CD4-positive, alpha-beta T cell (primary cell): ENCODE measurements at regions not wholly inside any gene's neighbourhood (a gene's known extent, or its start where the extent isn't known, plus 50 kb on each side); places are given as distances from the start of the nearest gene placed in this dataset.
"Not testable (repeated sequence)": the region's sequence is repeated elsewhere in the genome, so short reads cannot be mapped to it uniquely, and the experiment has no call there.

Source experiments
- ATAC-seq: fragments of 200-7000 bp; cut with Tn5 transposase; one replicate; pipeline ENCODE4 v1.10.0; 2022; ENCODE audit warnings: mild to moderate bottlenecking; ENCODE audit not compliant: poor library complexity
- CTCF ChIA-PET: fragments of 350-600 bp; sonication (Branson Sonifier 250); formaldehyde crosslinking; loops from one replicate; lab custom pipeline; 2021; ENCODE audit warnings: antibody characterized with exemption, inconsistent platforms; lab: Charles Lee
- POLR2A ChIA-PET: fragments of 350-600 bp; sonication (Branson Sonifier 250); formaldehyde crosslinking; loops from one replicate; lab custom pipeline; 2021; ENCODE audit warnings: antibody characterized with exemption, inconsistent platforms; lab: Charles Lee
- DNase-seq, 14 experiments: peaks; one replicate each; pipeline ENCODE4 v3.0.0-alpha.2; 2013 to 2020; ENCODE audit warnings: mixed read lengths in 2 of 14
- H3K27ac ChIP-seq, 2 donors: one replicate each; pipeline versions ENCODE4 v1.5.1 to v1.7.0; 2013; ENCODE audit warnings: low read length in 2 of 2, low read depth in 1 of 2, mild to moderate bottlenecking in 1 of 2
- H3K27me3 ChIP-seq, 2 experiments: 1 replicate in 1 of 2; 2 replicates in 1 of 2; pipeline versions ENCODE4 v1.6.1 to v1.7.0; 2013; ENCODE audit warnings: low read length in 2 of 2, control low read depth in 1 of 2, mild to moderate bottlenecking in 1 of 2, moderate library complexity in 1 of 2; ENCODE audit not compliant: insufficient read depth in 2 of 2, control insufficient read depth in 1 of 2
- H3K36me3 ChIP-seq: one replicate; pipeline ENCODE4 v1.6.1; 2013; ENCODE audit warnings: low read length, control low read depth; ENCODE audit not compliant: insufficient read depth
- H3K4me1 ChIP-seq: one replicate; pipeline ENCODE4 v1.6.1; 2013; ENCODE audit warnings: low read length, control low read depth; ENCODE audit not compliant: insufficient read depth
- H3K4me3 ChIP-seq: one replicate; pipeline ENCODE4 v1.5.1; 2013; ENCODE audit warnings: mild to moderate bottlenecking, low read length, moderate library complexity
- H3K9me3 ChIP-seq, 2 experiments: 1 replicate in 1 of 2; 2 replicates in 1 of 2; pipeline versions ENCODE4 v1.6.1 to v1.7.0; 2013; ENCODE audit warnings: low read length in 2 of 2, mild to moderate bottlenecking in 2 of 2, control low read depth in 1 of 2, moderate library complexity in 1 of 2; ENCODE audit not compliant: control insufficient read depth in 1 of 2, insufficient read depth in 1 of 2
- H3K27ac Mint-ChIP-seq: one replicate; pipeline ENCODE4 v1.8.0; 2020; ENCODE audit warnings: mixed read lengths
- H3K27me3 Mint-ChIP-seq: one replicate; pipeline ENCODE4 v1.8.0; 2021; ENCODE audit warnings: mixed read lengths
- H3K36me3 Mint-ChIP-seq: one replicate; pipeline ENCODE4 v1.8.0; 2021; ENCODE audit warnings: low read depth, mixed read lengths
- H3K4me1 Mint-ChIP-seq: one replicate; pipeline ENCODE4 v1.8.0; 2021; ENCODE audit warnings: low read depth, mixed read lengths
- H3K4me3 Mint-ChIP-seq: one replicate; pipeline ENCODE4 v1.8.0; 2020; ENCODE audit warnings: mild to moderate bottlenecking, mixed read lengths
- H3K9me3 Mint-ChIP-seq: one replicate; pipeline ENCODE4 v1.8.0; 2020; ENCODE audit warnings: mixed read lengths
- CTCF ChIP-seq: fragments of 200-600 bp; IDR thresholded peaks from one replicate; pipeline ENCODE4 v1.8.0; 2022; ENCODE audit warnings: antibody characterized with exemption, mild to moderate bottlenecking
- intact Hi-C, 2 experiments: fragments of 100-400 bp; cut with DNase I in 1 of 2; cut with micrococcal nuclease in 1 of 2; formaldehyde crosslinking; loops; one replicate each; pipeline versions ENCODE4 v1.15.1 to v1.9.0; 2023 to 2025; cut with DNase I, micrococcal nuclease

GRCh38 chr20:48445827-48446226 is 382.0 kb downstream of the PREX1 start:
- POLR2A ChIA-PET: no interaction called here
- H3K9me3 Mint-ChIP-seq: peaks cover 16% of the 10 kb centered on the region
- intact Hi-C loops: no loop called here

DNA sequence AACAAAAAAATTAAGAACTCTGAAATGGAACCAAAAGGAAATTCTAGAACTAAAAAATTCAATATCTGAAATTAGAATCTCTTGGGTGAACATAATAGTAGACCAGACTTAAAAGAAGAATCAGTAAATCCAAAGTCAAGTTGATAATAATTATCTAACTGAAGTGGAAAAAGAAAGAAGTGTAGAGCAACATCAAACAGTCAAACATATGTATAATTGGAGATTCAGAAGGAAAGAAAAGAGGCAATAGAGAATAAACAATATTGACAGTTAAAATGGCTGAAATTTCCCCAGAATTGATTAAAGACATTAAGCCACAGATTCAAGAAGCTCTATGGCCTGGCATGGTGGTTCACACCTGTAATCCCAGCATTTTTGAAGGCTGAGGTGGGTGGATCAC is 383.6 kb downstream of the PREX1 start:
- Histone ChIP-seq H3K9me3 (peaks cover 5 to 10% of the 10 kb centered on the region in 2 experiments), H3K4me1 (no peaks in the 10 kb centered on the region), H3K36me3 (no peaks in the 10 kb centered on the region), H3K27me3 (peaks cover 6 to 12% of the 10 kb centered on the region in 2 experiments), H3K4me3 (no peak overlapping the region), H3K27ac (no peak overlapping the region)
- intact Hi-C loops: no loop called here
- Mint-ChIP-seq H3K4me3 (no peak overlapping the region), H3K27ac (no peak overlapping the region), H3K4me1 (no peaks in the 10 kb centered on the region), H3K27me3 (peaks cover 28% of the 10 kb centered on the region), H3K36me3 (no peaks in the 10 kb centered on the region), H3K9me3 (peaks cover 16% of the 10 kb centered on the region)
- DNase-seq (no peak), ATAC-seq (no peak)
- no peak for TF ChIP-seq CTCF
- POLR2A ChIA-PET: no interaction called here
- CTCF ChIA-PET: no interaction called here

More at GRCh38 chr20:48445827-48446226, 382.0 kb downstream of the PREX1 start:
- no peak overlapping the region for H3K4me3 Mint-ChIP-seq
- no peak for DNase-seq
- no peak for TF ChIP-seq CTCF
- CTCF ChIA-PET: no interaction called here
- Histone ChIP-seq H3K27me3 (peaks cover 6 to 9% of the 10 kb centered on the region in 2 experiments), H3K4me3 (no peak overlapping the region), H3K9me3 (peaks cover 5 to 11% of the 10 kb centered on the region in 2 experiments), H3K4me1 (no peaks in the 10 kb centered on the region), H3K36me3 (no peaks in the 10 kb centered on the region), H3K27ac (no peak overlapping the region)
- H3K27ac Mint-ChIP-seq: no peak overlapping the region
- H3K36me3 Mint-ChIP-seq: no peaks in the 10 kb centered on the region
- no peaks in the 10 kb centered on the region for H3K4me1 Mint-ChIP-seq
- H3K27me3 Mint-ChIP-seq: peaks cover 16% of the 10 kb centered on the region
- no peak for ATAC-seq

GRCh38 chr20:48440916-48441315 is 386.9 kb downstream of the PREX1 start:
- ATAC-seq: no peak
- intact Hi-C loops: no loop called here
- no peak overlapping the region for H3K4me3 ChIP-seq
- Mint-ChIP-seq H3K9me3 (peaks cover 17% of the 10 kb centered on the region), H3K27me3 (peaks cover 47% of the 10 kb centered on the region), H3K4me1 (no peaks in the 10 kb centered on the region), H3K36me3 (no peaks in the 10 kb centered on the region), H3K27ac (no peak overlapping the region), H3K4me3 (no peak overlapping the region)
- no peak overlapping the region for H3K27ac ChIP-seq
- peaks cover 6 to 15% of the 10 kb centered on the region in 2 experiments for H3K27me3 ChIP-seq
- DNase-seq: no peak
- peaks cover 5 to 10% of the 10 kb centered on the region in 2 experiments for H3K9me3 ChIP-seq
- no peaks in the 10 kb centered on the region for H3K36me3 ChIP-seq
- H3K4me1 ChIP-seq: no peaks in the 10 kb centered on the region
- ChIA-PET POLR2A (no interaction called here), CTCF (no interaction called here)
- no peak for TF ChIP-seq CTCF

DNA sequence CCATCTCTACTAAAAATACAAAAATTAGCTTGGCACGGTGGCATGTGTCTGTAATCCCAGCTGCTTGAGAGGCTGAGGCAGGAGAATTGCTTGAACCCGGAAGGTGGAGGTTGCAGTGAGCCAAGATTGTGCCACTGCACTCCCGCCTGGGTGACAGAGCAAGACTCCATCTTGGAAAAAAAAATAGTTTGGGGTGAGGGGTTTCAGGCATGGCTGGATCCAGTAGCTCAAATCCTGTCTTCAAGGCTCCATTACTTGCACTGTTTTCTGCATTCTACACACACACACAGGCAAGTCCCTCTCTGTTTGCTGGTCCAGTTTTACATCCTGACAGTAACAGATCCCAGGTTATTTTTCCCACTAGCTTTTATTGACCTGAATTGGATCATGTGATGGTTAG is 387.5 kb downstream of the PREX1 start:
- H3K27me3 Mint-ChIP-seq: peaks cover 47% of the 10 kb centered on the region
- intact Hi-C loops, DNase-seq, POLR2A ChIA-PET, H3K36me3 Mint-ChIP-seq, H3K4me1 ChIP-seq, H3K27ac Mint-ChIP-seq, H3K27ac ChIP-seq, CTCF ChIA-PET, H3K36me3 ChIP-seq, H3K4me3 ChIP-seq, H3K4me1 Mint-ChIP-seq, H3K9me3 ChIP-seq, H3K4me3 Mint-ChIP-seq, ATAC-seq: not testable (repeated sequence)
- peaks cover 6 to 15% of the 10 kb centered on the region in 2 experiments for H3K27me3 ChIP-seq
- peaks cover 15% of the 10 kb centered on the region for H3K9me3 Mint-ChIP-seq
